ENCODE measurements at regions not wholly inside any gene's neighbourhood (a gene's known extent, or its start where the extent isn't known, plus 50 kb on each side); places are given as distances from the start of the nearest gene placed in this dataset.

DNA sequence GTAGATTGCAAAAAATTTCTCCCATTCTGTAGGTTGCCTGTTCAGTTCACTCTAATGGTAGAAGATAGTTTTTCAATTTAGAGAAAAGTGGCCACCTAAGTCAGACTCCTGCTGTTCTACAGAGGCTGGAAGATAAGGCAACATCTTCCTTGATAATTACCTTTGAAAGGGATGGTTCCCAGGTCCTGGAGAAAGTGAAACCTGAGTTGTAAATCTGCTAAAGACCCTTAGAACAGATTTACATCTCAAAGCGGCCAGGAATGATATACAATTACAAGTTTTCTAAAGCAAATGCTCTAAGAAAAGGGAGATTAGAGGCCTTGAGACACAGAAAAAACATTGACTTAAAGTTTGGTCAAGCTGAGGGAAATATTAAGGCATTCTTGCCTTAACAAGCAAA lies 1350.2 kb upstream of the FAM98A start:
- DNase-seq (ENCODE audit: low spot score): no peak

DNA sequence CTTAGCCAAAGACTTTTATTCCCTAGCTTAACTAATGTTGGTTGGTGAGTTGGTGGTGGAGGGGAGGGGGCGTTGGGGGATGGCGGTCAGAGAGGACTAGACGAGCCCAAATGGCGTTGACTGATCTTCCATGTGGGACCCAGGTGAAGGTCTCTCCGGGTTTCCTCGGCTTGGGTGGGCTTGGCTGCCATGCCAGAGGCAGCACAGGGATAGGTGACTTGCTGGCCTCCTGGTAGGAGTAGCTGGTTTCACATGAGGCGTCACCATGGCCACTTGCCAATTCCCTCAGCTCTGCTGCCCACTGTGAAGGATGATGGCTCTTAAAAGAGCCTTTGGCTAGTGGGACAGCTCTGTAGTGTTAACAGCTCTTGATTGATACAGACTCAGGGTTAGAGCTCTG lies 1337.0 kb upstream of the FAM98A start:
- DNase-seq (ENCODE audit: low spot score): no peak

GRCh38 chr2:34912084-34912483 lies 1313.0 kb upstream of the FAM98A start:
- peak; percentile 24 for DNase-seq (ENCODE audit: low spot score)

GRCh38 chr2:34909992-34910705 lies 1311.0 kb upstream of the FAM98A start:
- no peak for DNase-seq (ENCODE audit: low spot score)

DNA sequence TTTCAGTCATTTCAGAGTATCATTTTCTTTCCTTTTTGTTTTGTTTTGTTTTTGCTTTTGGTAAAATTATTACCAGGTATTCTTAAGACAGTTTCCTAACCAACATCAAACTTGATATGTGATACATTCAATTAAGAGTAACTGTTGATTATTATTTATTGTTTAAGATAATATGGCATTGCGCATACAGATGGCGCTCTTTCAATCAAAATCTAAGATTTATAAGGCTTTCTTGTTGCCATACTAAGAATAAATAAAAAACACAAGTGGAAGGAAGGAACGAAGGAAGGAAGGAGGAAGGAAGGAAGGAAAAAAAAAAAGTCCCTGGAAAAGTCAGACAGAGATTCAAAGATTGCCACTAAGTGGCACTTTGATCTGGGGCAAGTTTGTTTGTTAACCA lies 1308.7 kb upstream of the FAM98A start:
- peak; percentile 5 for DNase-seq (ENCODE audit: low spot score)

DNA sequence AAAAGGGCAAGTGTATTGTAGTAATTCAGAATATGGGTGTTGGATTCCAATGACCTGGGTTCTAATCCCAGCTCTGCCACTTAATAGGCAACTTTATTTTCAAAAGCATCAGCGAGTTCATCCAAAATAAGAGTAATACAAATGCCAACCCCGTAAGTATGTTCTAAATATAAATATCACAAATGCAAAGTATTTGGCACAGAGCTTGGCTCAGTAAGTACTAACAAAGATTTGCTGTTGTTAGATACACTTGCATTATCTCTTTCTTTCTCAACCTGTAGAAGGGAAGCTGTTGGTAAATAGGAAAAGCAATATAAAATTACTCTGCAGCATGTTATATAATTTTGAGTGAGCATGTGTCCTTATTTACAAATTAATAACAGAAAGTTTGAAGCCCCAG lies 1302.6 kb upstream of the FAM98A start:
- DNase-seq (ENCODE audit: low spot score): no peak

DNA sequence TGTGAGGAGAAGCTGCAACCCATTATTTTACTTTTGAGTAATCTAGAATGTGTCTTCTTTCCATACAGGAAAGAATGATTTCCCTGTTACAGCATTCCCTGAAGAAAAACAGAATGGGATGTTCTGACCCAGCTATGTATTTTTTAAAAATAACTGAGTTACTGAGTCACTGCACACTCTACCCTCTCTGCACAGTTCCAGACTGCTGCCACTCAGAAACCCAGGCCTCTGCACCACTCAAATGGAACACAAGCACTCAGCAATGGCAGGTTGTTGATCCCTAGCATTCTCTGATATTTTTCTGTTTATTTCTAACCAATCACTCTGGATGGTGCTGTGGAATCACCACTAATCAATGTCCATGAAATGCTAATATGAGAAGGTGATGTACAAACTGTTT lies 1300.0 kb upstream of the FAM98A start:
- no peak for DNase-seq (ENCODE audit: low spot score)

DNA sequence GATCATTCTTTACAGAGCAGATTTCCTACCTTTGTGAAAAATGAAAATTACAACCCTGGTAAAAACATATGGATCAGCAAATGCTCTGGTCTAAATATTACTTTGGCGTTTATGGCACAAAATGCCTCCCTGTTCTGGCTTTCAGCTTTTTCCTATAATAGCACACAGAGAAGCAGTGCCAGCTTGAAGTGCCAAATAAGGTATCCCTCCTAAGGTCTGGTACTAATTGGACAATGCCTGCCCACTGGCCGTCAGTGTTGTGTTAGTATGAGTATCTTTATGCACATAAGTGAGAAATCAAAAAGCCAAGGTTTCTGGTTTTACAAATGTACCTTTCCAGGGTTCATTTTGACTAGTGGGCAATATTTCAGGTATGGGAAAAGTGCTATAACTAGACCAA lies 1293.7 kb upstream of the FAM98A start:
- DNase-seq (ENCODE audit: low spot score): no peak

DNA sequence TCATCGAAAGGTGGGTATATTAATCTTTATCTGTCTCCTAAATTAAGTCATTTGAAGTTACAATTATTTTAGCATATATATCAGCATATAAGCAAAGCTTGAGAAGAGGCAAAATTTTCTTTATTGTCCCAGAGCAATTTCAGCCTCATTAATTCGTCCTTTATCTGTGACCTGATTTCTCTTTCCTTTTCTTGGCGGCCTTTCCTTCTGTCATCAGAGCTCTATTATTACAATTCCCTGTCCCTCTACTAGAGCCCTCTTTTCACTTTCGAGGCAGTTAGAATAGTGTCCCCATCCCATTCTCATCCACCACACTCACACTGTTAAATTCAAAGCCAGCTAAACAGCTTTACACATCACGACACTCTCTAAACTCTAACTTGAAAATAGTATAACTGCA lies 1293.2 kb upstream of the FAM98A start:
- no peak for DNase-seq (ENCODE audit: low spot score)

GRCh38 chr2:34875091-34875745 lies 1276.1 kb upstream of the FAM98A start:
- DNase-seq (ENCODE audit: low spot score): no peak

GRCh38 chr2:34853646-34854045 lies 1254.5 kb upstream of the FAM98A start:
- DNase-seq (ENCODE audit: low spot score): no peak

- no peak for DNase-seq (ENCODE audit: low spot score)
Observed at GRCh38 chr2:34851804-34852203, 1252.7 kb upstream of the FAM98A start.

DNA sequence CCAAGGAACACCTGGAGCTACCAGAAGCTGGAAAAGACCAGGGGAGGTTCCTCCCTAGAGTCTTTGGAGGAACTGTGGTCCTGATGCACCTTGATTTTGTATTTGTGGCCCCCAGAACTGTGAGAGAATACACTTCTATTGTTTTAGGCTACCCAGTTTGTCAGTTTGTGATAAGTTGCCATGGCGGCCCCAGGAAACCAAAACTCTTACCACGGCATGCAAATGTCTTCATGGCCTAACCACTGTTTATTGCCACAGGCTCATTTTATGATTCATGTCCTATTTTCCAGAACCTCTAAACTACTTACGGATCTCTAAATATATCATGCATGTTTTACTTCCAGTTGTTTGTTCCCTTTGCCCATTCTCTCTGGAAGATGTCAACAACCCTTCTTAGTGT lies 1250.7 kb upstream of the FAM98A start:
- DNase-seq (ENCODE audit: low spot score): no peak

DNA sequence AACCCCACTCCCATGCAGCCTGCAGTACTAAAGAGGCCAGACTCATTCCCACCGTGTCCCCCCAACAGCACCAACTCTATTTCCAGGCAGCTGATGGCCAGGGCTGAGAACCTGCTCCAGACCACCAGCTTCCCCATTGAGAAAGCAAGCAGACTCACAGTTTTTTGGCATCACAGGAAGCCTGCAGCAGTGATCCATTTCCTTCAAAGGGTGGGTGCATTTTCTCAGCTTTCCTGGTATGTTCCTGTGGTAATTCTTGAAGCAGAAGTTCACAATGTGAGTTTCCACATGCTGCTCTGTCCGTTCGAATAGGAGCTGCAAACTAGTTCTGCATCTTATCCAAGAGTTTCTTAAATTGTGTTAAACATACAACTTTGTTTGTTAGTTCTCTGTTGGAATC lies 1249.6 kb upstream of the FAM98A start:
- DNase-seq (ENCODE audit: low spot score): no peak

GRCh38 chr2:34848132-34848531 lies 1249.0 kb upstream of the FAM98A start:
- DNase-seq (ENCODE audit: low spot score): no peak

GRCh38 chr2:34844629-34845028 lies 1245.5 kb upstream of the FAM98A start:
- no peak for DNase-seq (ENCODE audit: low spot score)

DNA sequence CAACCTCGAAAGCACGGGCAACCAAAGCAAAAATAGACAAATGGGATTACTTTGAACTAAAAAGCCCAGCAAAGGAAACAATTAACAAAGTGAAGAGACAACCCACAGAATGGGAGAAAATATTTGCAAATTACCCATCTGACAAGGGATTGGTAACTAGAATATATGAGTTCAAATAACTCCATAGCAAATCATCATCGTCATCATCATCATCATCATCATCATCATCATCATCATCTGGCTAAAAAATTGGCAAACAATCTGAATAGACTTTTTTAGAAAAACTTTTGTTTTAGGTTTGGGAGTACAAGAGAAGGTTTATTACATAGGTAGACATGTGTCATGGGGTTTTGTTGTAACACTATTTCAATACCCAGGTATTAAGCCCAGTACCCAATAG lies 1239.3 kb upstream of the FAM98A start:
- DNase-seq (ENCODE audit: low spot score): no peak

- DNase-seq (ENCODE audit: low spot score): no peak
Observed at GRCh38 chr2:34836361-34836760, 1237.3 kb upstream of the FAM98A start.

DNA sequence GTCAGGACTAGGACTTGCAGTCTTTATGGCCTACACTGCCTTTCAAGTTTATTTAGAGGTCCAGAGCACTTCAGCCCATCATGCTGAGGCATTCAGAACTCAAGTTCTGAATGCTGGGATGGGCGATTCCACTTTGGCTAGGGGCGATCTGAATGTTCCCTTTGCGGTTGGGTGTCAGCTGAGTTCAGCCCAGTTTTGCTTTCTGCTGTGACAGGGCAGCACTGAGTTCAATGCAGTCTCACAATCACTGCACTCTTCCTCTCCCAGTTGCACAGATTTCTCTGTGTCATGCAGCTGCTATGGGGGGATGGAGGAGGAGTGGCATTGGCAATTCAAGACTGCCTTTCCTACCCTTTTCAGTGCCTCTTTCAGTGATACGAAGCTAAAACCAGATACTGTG lies 1232.0 kb upstream of the FAM98A start:
- no peak for DNase-seq (ENCODE audit: low spot score)

- DNase-seq (ENCODE audit: low spot score): no peak
Observed at GRCh38 chr2:34828481-34828880, 1229.4 kb upstream of the FAM98A start.

DNA sequence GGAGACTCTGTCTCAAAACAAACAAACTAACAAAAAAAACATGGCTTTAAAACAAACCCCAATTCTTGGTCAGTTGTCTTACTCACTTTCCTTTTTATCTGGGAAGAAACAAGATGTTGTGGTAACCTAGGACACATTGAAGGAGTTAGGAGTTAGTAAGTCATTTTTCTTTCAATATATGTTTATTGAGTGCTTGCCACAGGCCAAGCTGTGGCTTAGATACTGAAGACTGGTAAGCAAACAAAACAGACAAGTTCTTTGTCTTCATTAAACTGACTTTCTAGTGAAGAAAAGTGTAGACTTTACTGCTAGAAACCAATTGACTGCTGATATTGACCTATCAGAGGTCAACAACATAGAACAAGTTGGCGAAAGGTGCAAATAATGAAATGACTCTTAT lies 1228.3 kb upstream of the FAM98A start:
- DNase-seq (ENCODE audit: low spot score): no peak

- DNase-seq (ENCODE audit: low spot score): no peak
Observed at GRCh38 chr2:34825686-34826085, 1226.6 kb upstream of the FAM98A start.

- DNase-seq (ENCODE audit: low spot score): no peak
Observed at GRCh38 chr2:34822616-34823015, 1223.5 kb upstream of the FAM98A start.
